OCI-LY7 (cell line): ENCODE measurements at regions not wholly inside any gene's neighbourhood (a gene's known extent, or its start where the extent isn't known, plus 50 kb on each side); places are given as distances from the start of the nearest gene placed in this dataset.

Experiments used
- BruUV-seq: library from RNA; stranded (reverse); fragments of 400-500 nt; replicated peaks from 2 replicates; lab custom pipeline; 2021; lab: Mats Ljungman, UMichigan
- CTCF ChIA-PET: fragments of 300-600 bp; sonication (Branson Sonifier 250); formaldehyde crosslinking; loops from one replicate; lab custom pipeline; 2022; ENCODE audit warnings: antibody characterized with exemption; ENCODE audit not compliant: unreplicated experiment; lab: Charles Lee
- POLR2A ChIA-PET: fragments of 300-600 bp; sonication (Branson Sonifier 250); formaldehyde crosslinking; loops from one replicate; lab custom pipeline; 2022; ENCODE audit warnings: antibody characterized with exemption; lab: Charles Lee
- DNase-seq: peaks from one replicate; pipeline ENCODE4 v3.0.0-alpha.2; 2015; ENCODE audit warnings: low spot score
- H2AFZ ChIP-seq: fragments of 200-600 bp; sonication (generic), shearing (Covaris generic); 2 replicates; pipeline ENCODE4 v1.6.1; 2014; ENCODE audit warnings: mild to moderate bottlenecking, antibody characterized with exemption, low read length, moderate library complexity
- H3K27ac ChIP-seq: fragments of 200-600 bp; sonication (generic); 2 replicates; pipeline ENCODE4 v1.5.1; 2014; ENCODE audit warnings: mixed run types, low read depth, mild to moderate bottlenecking, moderate library complexity, low read length, inconsistent platforms; ENCODE audit not compliant: poor library complexity, severe bottlenecking
- H3K36me3 ChIP-seq: fragments of 200-600 bp; sonication (generic); 2 replicates; pipeline ENCODE4 v1.6.1; 2014; ENCODE audit warnings: mild to moderate bottlenecking, antibody characterized with exemption, low read length, moderate library complexity, mixed read lengths; ENCODE audit not compliant: insufficient read depth
- H3K4me1 ChIP-seq: fragments of 200-600 bp; sonication (generic); 2 replicates; pipeline ENCODE4 v1.5.1; 2014; ENCODE audit warnings: mild to moderate bottlenecking, low read length; ENCODE audit not compliant: insufficient read depth, poor library complexity, severe bottlenecking
- H3K4me2 ChIP-seq: fragments of 200-600 bp; sonication (generic); 2 replicates; pipeline ENCODE4 v1.6.1; 2014; ENCODE audit warnings: mild to moderate bottlenecking, low read length
- H3K4me3 ChIP-seq: fragments of 200-600 bp; sonication (generic); 2 replicates; pipeline ENCODE4 v1.5.1; 2014; ENCODE audit warnings: mild to moderate bottlenecking, low read depth, low read length; ENCODE audit not compliant: poor library complexity, severe bottlenecking
- H3K79me2 ChIP-seq: fragments of 200-600 bp; sonication (generic); 2 replicates; pipeline ENCODE4 v1.6.1; 2016; ENCODE audit warnings: low read depth, mild to moderate bottlenecking, low read length, moderate library complexity, mixed read lengths; ENCODE audit not compliant: insufficient read depth
- H3K9me2 ChIP-seq: fragments of 200-600 bp; sonication (generic); 2 replicates; pipeline ENCODE4 v1.6.1; 2016; ENCODE audit warnings: mild to moderate bottlenecking, low read length, mixed read lengths; ENCODE audit not compliant: insufficient read depth
- H3K9me3 ChIP-seq: fragments of 200-600 bp; sonication (generic); 2 replicates; pipeline ENCODE4 v1.6.1; 2014; ENCODE audit warnings: mild to moderate bottlenecking, mixed run types, low read length, mixed read lengths
- H4K20me1 ChIP-seq: fragments of 200-600 bp; sonication (generic); 2 replicates; pipeline ENCODE4 v1.6.1; 2014; ENCODE audit warnings: mild to moderate bottlenecking, antibody characterized with exemption, low read length, moderate library complexity, mixed read lengths; ENCODE audit not compliant: insufficient read depth
- CTCF ChIP-seq: fragments of 200-600 bp; sonication (generic); conservative IDR thresholded peaks from 2 replicates; pipeline ENCODE4 v1.5.1; 2014; ENCODE audit warnings: mild to moderate bottlenecking, antibody characterized with exemption, low read length, moderate library complexity, mixed read lengths
- EZH2phosphoT487 ChIP-seq: fragments of 200-600 bp; sonication (generic); IDR thresholded peaks from 2 replicates; pipeline ENCODE4 v1.6.1; 2018; ENCODE audit warnings: low read depth, borderline replicate concordance, mild to moderate bottlenecking, mixed run types, antibody characterized with exemption, low read length, moderate library complexity, mixed read lengths
- intact Hi-C: fragments of 100-400 bp; cut with micrococcal nuclease; formaldehyde crosslinking; loops from one replicate; pipeline ENCODE4 v1.10.0; 2022; ENCODE audit not compliant: unreplicated experiment

GRCh38 chr11:122313581-122313980, 197.6 kb upstream of the BLID start:
- Histone ChIP-seq H3K4me2 (no peak overlapping the region), H2AFZ (no peak overlapping the region), H3K27ac (no peak overlapping the region), H3K36me3 (no peaks in the 10 kb centered on the region), H3K79me2 (no peaks in the 10 kb centered on the region), H3K9me2 (no peaks in the 10 kb centered on the region), H3K4me3 (no peak overlapping the region), H4K20me1 (no peaks in the 10 kb centered on the region), H3K4me1 (no peaks in the 10 kb centered on the region), H3K9me3 (no peaks in the 10 kb centered on the region)
- intact Hi-C loops, result no loop called here
- no peak for DNase-seq
- ChIA-PET POLR2A (no interaction called here), CTCF (no interaction called here)
- no peak for TF ChIP-seq EZH2phosphoT487
- TF ChIP-seq CTCF, result no peak
- BruUV-seq, result no TSS peak

- no peaks in the 10 kb centered on the region for H3K4me1 ChIP-seq
- H2AFZ ChIP-seq, result no peak overlapping the region
- H3K4me3 ChIP-seq, result no peak overlapping the region
- no peak overlapping the region for H3K4me2 ChIP-seq
- H3K9me3 ChIP-seq, result no peaks in the 10 kb centered on the region
- no TSS peak for BruUV-seq
- no peaks in the 10 kb centered on the region for H3K79me2 ChIP-seq
- ChIA-PET POLR2A (no interaction called here), CTCF (no interaction called here)
- H4K20me1 ChIP-seq, result no peaks in the 10 kb centered on the region
- TF ChIP-seq CTCF (no peak), EZH2phosphoT487 (no peak)
- intact Hi-C loops, result no loop called here
- H3K9me2 ChIP-seq, result no peaks in the 10 kb centered on the region
- no peak for DNase-seq
- no peaks in the 10 kb centered on the region for H3K36me3 ChIP-seq
- H3K27ac ChIP-seq, result no peak overlapping the region
Observed at GRCh38 chr11:122311216-122311755, 195.3 kb upstream of the BLID start.

GRCh38 chr11:122310766-122311165, 194.8 kb upstream of the BLID start:
- H3K4me2 ChIP-seq, result no peak overlapping the region
- no peaks in the 10 kb centered on the region for H4K20me1 ChIP-seq
- H3K4me1 ChIP-seq, result no peaks in the 10 kb centered on the region
- no peaks in the 10 kb centered on the region for H3K36me3 ChIP-seq
- no peak for TF ChIP-seq EZH2phosphoT487
- TF ChIP-seq CTCF, result no peak
- H3K9me3 ChIP-seq, result no peaks in the 10 kb centered on the region
- H3K79me2 ChIP-seq, result no peaks in the 10 kb centered on the region
- no peak overlapping the region for H3K4me3 ChIP-seq
- H3K27ac ChIP-seq, result no peak overlapping the region
- no peak overlapping the region for H2AFZ ChIP-seq
- ChIA-PET CTCF (no interaction called here), POLR2A (no interaction called here)
- intact Hi-C loops, result no loop called here
- DNase-seq, result no peak
- BruUV-seq, result no TSS peak
- no peaks in the 10 kb centered on the region for H3K9me2 ChIP-seq
